ENCODE measurements at regions not wholly inside any gene's neighbourhood (a gene's known extent, or its start where the extent isn't known, plus 50 kb on each side); places are given as distances from the start of the nearest gene placed in this dataset.

- TF ChIP-seq CTCF (IDR thresholded peaks at IDR 0.05; ENCODE audit: control insufficient read depth, extremely low read depth, insufficient read depth), result no peak
- DNase-seq (ENCODE audit: low read depth), result no peak
- H3K4me3 ChIP-seq (ENCODE audit: low read depth, low read length), result no peak overlapping the region
These were observed 158.0 kb downstream of the CBLL2 start for GRCh38 chrX:22430701-22431100.

- TF ChIP-seq CTCF (IDR thresholded peaks at IDR 0.05; ENCODE audit: control insufficient read depth, extremely low read depth, insufficient read depth), result no peak
- no peak overlapping the region for H3K4me3 ChIP-seq (ENCODE audit: low read depth, low read length)
- no peak for DNase-seq (ENCODE audit: low read depth)
These were observed 160.8 kb downstream of the CBLL2 start for GRCh38 chrX:22433292-22434070.

GRCh38 chrX:22445880-22446279 is 173.2 kb downstream of the CBLL2 start:
- no peak for DNase-seq (ENCODE audit: low read depth)
- TF ChIP-seq CTCF (IDR thresholded peaks at IDR 0.05; ENCODE audit: control insufficient read depth, extremely low read depth, insufficient read depth), result no peak
- no peak overlapping the region for H3K4me3 ChIP-seq (ENCODE audit: low read depth, low read length)

- no peak for DNase-seq (ENCODE audit: low read depth)
- TF ChIP-seq CTCF (IDR thresholded peaks at IDR 0.05; ENCODE audit: control insufficient read depth, extremely low read depth, insufficient read depth), result no peak
- H3K4me3 ChIP-seq (ENCODE audit: low read depth, low read length), result no peak overlapping the region
These were observed 190.2 kb downstream of the CBLL2 start for GRCh38 chrX:22462959-22463358.

- no peak overlapping the region for H3K4me3 ChIP-seq (ENCODE audit: low read depth, low read length)
- no peak for DNase-seq (ENCODE audit: low read depth)
- TF ChIP-seq CTCF (IDR thresholded peaks at IDR 0.05; ENCODE audit: control insufficient read depth, extremely low read depth, insufficient read depth), result no peak
These were observed 194.9 kb downstream of the CBLL2 start for GRCh38 chrX:22467571-22467970.

GRCh38 chrX:22481436-22481835 is 208.7 kb downstream of the CBLL2 start:
- no peak overlapping the region for H3K4me3 ChIP-seq (ENCODE audit: low read depth, low read length)
- no peak for TF ChIP-seq CTCF (IDR thresholded peaks at IDR 0.05; ENCODE audit: control insufficient read depth, extremely low read depth, insufficient read depth)
- no peak for DNase-seq (ENCODE audit: low read depth)

- no peak for DNase-seq (ENCODE audit: low read depth)
- no peak overlapping the region for H3K4me3 ChIP-seq (ENCODE audit: low read depth, low read length)
- TF ChIP-seq CTCF (IDR thresholded peaks at IDR 0.05; ENCODE audit: control insufficient read depth, extremely low read depth, insufficient read depth), result no peak
These were observed 213.6 kb downstream of the CBLL2 start for GRCh38 chrX:22486296-22486695.

Measured in LNCaP clone FGC (cell line).